GM12891 (cell line): ENCODE measurements at regions not wholly inside any gene's neighbourhood (a gene's known extent, or its start where the extent isn't known, plus 50 kb on each side); places are given as distances from the start of the nearest gene placed in this dataset.

ENCODE experiments used
- PAX5 ChIP-seq: IDR thresholded peaks from 2 replicates; pipeline ENCODE4 v1.6.1; 2011; ENCODE audit warnings: low read length, moderate library complexity, mild to moderate bottlenecking; ENCODE audit not compliant: insufficient read depth, severe bottlenecking
- POLR2A ChIP-seq: IDR thresholded peaks from 2 replicates; pipeline ENCODE4 v1.6.1; 2011; ENCODE audit warnings: low read depth, low read length, control low read depth
- POLR2AphosphoS5 ChIP-seq: IDR thresholded peaks from 2 replicates; pipeline ENCODE4 v1.6.1; 2011; ENCODE audit warnings: low read depth, low read length, control low read depth
- POU2F2 ChIP-seq: IDR thresholded peaks from 2 replicates; pipeline ENCODE4 v1.6.1; 2011; ENCODE audit warnings: low read depth, mild to moderate bottlenecking, control low read depth, low read length, moderate library complexity
- SPI1 ChIP-seq: IDR thresholded peaks from 2 replicates; pipeline ENCODE4 v1.6.1; 2011; ENCODE audit warnings: low read depth, low read length, control low read depth
- TAF1 ChIP-seq: IDR thresholded peaks from 2 replicates; pipeline ENCODE4 v1.6.1; 2011; ENCODE audit warnings: low read depth, low read length, control low read depth

DNA sequence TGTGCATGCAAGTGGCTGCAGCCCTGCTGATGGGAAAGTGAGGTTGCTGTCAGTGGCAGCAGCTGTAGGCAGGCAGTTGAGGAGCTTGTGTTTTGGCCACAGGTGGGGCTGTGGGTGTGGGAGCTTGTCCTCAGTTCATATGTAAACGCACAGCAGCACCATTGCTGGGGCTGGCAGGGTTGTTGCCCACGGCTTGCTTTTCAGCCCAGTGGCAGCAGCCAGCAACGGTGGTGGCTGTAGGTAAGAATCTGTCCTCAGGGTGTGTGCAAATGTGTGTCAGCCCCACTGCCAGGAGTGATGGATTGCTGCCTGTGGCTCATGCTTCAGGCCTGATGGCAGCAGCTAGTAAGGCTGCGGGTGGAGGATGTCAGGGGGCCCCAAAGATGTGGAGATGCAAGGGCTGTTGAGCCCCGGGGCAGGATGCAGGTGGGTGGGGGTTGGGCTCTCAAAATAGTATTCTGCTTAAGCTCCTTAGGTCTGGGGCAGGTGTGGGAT is 141.3 kb upstream of the THUMPD2 start:
- TF ChIP-seq POLR2A (no peak), POLR2AphosphoS5 (no peak), TAF1 (no peak), SPI1 (no peak), POU2F2 (no peak), PAX5 (no peak)
